GM21447 (cell line): ENCODE measurements at regions not wholly inside any gene's neighbourhood (a gene's known extent, or its start where the extent isn't known, plus 50 kb on each side); places are given as distances from the start of the nearest gene placed in this dataset.
A peak's percentile ranks its signal among the peaks of the same experiment; 100 is the strongest.
"Not testable (repeated sequence)": the region's sequence is repeated elsewhere in the genome, so short reads cannot be mapped to it uniquely, and the experiment has no call there.

ENCODE experiments used
- ATAC-seq: cut with Tn5 transposase; IDR thresholded peaks from one replicate; pipeline ENCODE4 v1.9.1; 2021; ENCODE audit not compliant: unreplicated experiment

DNA sequence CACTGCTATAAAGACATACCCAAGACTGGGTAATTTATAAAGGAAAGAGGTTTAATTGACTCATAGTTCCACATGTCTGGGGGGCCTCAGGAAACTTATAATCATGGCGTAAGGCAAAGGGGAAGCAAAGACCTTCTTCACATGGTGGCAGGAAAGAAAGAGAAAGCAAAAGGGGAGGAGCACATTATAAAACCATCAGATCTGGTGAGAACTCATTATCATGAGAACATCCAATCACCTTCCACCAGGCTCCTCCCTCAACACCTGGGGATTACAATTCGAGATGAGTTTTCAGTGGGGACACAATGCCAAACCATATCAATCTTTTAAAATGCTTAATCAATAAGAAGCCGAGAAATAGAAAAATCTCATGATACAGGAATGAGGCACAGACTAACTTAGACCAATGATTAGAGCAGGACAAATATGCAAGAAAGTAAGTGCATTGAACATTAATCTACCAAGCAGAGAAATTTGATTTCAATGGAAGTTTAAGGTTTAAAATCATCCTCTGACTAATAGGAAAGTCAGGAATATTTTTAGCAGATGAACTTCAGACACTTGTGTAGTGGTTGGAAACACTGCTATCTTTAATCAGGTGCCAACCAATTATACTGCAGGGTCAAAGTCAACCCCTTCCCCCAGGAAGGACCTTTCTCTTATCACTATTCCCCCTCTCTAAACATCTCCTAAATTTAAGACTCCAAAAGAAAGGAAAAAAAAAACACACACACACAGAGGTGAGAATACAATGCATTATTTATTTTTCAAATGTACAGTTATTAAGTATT lies 259.2 kb downstream of the IRS1 start:
- ATAC-seq, result no peak

DNA sequence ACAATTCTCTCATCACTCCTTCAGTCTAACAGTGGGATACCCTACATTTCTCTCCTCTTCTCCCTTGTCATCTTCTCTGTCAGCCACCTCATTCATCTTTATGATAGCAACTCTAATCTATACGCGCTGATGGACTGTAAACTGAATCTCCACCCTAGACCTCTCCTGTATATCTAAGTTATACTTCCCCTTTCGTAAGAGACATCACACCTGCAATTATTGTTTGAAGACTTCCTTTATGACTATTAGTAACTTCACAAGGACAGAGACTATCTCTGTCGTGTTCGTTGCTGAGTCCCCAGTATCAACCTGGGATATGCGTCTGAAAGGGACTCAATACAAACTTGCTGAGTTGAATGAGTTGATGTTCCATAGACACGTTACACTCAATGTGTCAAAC lies 263.2 kb downstream of the IRS1 start:
- ATAC-seq, result no peak

DNA sequence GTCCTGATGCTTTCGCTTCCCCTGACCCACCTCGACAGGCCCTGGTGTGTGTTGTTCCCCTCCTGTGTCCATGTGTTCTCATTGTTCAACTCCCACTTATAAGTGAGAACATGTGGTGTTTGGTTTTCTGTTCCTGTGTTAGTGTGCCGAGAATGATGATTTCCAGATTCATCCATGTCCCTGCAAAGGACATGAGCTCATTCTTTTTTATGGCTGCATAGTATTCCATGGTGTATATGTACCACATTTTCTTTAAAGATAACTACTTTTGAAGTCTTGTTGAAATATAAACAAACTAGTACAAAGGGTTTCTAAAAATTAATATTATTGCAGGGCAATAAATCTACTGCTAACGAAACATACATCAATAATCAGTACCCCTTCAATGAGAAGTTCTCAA lies 266.6 kb downstream of the IRS1 start:
- ATAC-seq, result not testable (repeated sequence)

DNA sequence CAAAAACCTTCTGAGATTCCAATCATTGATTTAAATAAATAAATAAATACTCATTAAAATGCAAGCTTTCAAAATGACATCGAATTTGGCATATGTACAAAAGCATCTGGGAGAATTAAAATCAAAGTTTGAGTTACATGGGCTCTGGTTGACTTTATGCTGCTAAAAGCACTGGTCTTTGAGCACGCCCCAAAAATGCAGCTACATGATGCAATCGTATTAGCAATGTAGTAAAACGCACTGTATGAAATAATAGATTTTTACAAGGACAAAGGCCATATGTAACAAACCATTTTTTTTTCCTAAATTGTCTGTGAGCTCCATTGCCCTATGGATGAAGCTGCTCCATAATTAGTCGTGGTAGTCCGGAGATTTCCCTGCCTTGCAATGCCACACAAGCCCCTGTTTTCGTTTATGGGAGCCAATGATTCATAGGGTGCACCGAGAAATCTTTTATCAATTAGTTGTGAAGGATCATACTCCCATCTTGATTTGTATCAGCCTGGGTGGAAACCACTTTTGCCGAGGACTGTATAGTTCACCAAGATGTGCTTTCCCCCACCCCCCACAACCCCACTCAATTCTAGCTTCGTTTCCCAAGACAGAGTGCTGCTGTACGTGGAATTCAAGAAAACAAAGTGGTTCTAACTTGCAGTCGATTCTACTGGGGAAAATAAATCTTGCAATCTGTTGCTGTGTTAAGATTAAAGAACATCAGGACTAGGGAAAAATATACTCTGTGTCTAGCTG lies 268.4 kb downstream of the IRS1 start:
- ATAC-seq, result no peak

DNA sequence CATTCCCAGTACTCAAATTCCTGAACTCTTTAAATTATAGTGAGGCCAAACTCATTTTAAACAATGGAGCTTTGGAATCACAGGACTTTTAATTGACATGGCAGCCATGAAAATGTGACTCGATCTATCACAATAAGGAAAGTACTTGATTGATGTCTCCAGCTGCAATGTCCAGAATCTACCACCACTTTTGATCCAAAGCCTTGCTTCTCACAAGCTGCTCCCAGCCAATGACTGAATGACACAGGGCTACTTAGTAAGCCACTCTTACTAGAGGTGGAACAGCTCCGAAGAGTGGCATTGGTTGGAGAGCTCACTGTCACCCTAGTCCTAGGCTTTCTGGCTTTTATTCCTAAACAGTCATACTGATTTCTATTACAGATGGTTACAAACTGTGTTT lies 270.1 kb downstream of the IRS1 start:
- no peak for ATAC-seq

DNA sequence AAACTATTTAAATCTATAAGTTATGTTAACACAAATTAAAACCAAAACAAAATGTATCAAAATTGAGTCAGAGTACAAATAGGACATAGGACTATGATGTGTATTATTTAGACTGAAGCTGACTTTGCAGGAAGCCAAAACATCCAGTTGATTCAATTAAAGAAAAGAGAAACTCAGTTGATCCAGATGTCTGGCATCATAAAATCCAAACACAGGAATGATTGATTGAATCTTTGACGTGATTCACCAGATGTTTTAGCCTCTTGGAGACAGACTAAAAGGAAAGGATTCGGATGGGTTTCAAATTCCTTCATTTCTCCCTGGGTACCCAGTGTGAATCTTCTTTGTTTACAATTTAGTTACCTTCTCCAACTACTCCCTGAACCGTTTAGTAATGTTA lies 272.9 kb downstream of the IRS1 start:
- ATAC-seq, result no peak

DNA sequence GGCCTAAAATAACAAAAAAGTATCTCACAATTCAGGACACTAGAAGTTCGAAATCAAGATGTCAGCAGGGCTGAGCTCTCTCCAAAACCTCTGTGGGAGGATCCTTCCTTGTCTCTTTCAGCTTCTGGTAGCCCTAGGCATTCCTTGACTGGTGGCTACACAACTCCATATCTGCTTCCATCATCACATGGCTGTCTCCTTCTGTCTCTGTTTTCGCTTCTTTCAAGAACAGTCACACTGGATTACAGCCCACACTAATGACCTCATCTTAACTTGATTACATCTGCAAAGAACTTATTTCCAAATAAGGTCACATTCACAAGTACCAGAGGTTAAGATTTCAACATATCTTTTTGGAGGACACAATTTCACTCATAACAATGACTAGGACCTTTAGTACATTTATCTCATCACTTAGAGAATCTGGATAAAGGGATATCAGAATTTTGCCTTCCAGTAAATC lies 275.2 kb downstream of the IRS1 start:
- no peak for ATAC-seq

DNA sequence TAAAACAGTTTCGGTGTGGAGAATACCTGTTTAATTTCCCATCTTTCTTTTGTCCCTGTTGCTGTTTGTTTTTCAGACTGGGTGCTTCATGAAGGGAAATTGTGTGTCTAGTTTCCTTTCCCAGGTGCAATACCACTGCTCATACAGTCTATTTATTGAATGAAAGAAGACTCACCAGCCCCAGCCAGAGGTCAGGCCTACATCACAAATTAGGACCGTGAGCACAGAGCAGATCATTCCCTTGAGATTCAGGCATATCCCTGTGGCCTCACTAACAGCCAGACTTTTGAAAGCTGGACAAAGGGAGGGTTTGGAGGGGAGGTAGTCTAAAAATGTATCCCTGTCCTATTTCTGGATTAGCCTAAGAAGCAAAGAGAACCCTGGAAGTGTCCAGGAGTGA lies 278.9 kb downstream of the IRS1 start:
- no peak for ATAC-seq

DNA sequence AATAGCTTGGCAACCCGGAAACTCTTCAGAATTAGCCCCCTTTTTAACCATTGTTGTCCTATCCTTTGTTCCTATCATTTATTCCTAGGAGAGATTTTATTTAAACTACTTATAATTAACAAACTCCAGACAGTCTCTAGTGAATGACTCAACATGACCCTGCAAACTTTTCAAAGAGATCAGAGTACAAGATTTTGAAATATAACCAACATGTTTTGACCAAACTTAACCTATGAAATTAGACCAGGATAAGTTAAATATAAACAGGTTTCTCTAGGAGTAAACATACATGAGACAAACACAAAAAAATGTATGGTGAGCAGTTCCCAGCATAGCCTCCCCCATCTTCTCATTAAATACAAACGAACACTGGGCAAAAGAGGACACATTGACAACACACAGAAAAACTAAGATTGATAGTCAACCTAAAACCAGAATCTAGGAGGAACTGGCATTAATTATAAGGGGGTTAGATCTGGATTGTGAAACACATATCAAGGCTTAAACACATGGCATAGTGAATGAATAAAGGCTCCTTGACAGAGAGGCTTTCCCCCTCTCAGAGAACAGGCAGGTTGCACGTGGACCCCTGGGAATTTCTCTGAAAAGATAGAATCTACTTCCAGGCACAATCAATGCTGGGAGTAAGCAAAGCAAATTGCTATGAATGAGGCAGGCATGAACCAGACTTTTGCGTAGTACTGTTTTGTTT lies 284.1 kb downstream of the IRS1 start:
- no peak for ATAC-seq

DNA sequence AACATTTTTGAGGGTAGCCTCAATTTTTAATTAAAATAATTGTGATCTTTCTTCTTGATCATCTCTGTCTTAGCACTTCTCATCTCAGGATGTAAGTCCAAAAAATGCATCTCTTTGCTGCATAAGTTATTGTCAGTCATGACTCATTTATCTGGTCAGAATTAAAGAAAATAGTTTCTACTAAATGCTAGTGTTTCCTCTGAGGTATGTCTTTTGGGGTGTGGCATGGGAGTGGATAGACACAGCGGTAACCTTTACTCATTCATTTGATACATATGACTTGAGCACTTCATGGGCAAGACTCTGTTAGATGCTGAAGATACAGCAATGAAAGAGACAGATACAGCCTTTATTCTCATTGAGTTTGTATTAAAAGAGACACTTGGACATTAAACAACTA lies 284.7 kb downstream of the IRS1 start:
- no peak for ATAC-seq

DNA sequence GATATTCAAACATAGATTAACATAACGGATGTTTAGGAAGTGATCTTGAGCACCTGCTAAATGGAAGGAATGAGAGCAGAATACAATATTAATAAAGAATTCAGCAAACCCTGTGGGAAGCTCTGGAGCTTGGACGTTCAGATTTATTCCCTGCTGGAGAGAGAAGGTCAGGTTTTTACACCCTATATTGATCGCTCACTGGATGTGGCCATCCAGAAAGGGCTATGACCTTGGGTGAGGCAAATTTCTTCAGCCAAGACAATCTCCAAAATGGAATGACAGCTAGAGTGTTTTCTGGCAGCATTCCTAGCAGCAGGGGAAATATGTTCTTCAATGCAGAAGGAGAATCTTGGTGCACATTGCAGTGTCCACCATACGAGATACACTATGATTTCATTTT lies 288.3 kb downstream of the IRS1 start:
- ATAC-seq, result no peak

DNA sequence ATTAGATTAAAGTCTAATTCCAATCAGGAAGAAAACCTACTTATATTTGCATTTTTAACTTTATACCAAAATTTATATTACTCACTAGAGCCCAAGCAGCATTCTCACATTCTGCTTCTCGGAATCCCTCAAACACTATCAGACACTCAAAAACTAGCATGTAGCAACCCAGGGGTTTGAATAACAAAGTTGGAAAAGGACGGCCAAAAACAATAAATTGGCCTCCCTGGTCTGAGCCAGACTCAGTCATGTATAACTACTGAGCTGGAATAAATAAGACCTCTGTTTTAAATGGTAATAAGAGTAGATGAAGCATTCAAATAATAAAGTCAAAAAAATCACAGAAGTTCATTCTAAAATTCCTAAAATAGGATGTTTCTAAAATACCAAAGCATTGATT lies 290.9 kb downstream of the IRS1 start:
- ATAC-seq, result no peak

DNA sequence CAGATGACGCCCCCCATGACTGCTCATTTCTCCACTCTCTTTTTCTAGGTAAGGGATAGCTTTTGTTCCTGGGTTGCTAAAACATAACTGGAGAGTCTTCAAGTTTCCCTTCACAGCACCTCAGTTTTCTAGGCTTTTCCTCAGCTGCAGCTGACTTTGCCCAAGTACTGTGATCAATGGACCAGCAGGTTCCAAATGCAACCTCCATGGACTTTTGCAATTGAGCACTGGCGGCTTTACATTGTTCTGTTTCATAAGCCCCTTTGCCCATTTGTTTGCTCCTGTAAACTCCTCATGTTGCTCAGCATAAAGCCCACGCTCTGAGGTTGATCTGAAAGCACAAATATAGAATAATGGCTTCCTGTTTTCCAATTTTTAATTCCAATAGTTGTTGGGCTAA lies 291.6 kb downstream of the IRS1 start:
- ATAC-seq, result no peak

DNA sequence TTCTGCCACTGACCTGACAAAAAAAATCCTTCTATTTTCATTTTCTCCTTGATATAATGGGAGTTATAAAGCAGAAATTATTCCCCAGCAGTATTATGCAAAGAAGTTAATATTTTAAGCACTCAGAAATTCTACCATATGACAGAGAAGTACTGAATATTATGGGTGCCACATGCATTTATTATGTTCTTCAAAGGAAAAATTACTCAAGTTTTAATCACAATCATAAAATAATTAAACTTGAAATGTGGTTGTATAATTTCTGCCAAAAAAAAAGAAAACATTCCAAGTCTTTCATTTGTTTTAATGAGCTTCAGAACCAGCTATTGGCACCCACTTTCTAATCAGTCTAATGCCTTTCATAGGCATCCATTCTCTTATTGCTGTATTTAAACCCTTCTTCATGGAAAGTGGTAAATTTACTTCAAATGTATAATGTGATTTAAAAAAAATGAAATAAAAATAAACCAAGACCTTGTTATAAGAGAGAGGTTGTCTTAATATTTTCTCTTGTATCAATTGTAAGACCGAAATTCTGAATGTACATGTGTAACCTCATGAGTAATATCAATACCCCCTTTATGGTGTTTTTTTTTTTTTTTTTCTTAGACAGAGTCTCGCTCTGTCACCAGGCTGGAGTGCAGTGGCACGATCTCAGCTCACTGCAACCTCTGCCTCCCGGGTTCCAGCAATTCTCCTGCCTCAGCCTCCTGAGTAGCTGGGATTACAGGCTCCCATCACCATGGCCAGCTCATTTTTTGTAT lies 302.3 kb downstream of the IRS1 start:
- ATAC-seq, result no peak

DNA sequence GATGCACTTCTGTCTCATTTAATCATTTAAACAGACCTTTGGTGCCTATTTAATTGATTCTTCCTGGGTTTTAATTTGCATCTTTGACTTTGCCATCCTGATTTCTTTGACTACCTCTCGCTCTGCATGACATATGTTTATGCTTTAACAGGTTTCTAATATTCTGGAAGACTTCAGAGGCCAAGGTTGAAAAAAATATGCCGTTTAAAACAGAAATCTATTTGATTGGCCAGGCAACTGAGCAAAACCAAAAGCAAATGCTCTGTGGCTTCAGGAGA lies 303.4 kb downstream of the IRS1 start:
- ATAC-seq, result no peak

DNA sequence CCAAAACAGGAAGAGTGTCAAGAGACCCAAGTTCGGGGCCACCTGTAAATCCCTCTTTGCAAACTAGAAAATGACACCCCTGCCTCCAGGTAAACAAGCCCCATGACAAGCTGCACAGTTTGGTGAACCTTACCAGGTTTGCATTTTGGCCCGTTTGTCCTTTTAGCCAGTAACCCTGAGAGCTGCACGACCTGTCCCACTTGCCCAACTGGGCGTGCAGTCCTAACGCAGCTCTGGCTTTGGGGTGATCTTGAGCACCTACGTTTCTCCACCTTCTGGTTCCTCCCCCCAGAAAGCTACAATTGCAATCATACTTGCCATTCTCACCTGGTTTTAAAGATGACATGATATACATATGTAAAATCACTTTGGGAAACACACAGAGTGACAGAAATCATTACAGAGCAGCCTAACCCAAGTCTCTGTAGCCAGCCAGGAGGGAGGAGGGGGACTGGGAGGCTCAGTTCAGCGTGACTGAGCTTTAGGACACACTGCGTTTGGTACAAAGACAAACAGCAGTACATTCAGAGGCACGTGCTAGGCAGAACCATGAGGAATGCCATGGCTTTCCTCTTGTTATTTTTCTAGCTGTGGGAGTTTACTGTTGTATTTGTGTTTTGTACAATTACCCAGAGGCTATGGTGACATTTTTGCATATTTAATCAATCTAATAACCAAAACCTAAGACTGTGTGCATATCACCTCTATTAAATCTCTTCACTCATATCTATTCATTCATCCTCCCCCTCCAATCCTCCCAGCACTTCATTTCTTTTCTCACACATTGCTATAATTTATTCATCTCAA lies 304.0 kb downstream of the IRS1 start:
- ATAC-seq, result no peak

DNA sequence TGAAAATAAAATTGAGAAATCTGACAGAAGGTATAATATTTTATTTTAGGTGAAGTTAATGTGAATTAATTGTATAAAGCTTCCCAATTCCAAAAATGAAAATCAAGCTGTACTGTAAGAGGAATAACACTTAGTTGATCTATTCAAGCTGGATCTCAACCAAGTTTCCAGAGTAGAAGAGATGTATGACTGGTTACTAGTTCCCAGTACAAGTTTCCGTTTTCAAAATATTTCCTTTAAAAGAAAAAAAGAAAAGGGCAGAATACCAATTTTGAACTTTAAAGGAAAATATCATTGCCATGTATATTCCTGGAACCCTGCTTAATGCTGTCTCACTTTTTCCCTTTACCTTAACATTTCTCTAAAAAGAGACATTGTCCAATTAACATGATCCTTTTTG lies 308.5 kb downstream of the IRS1 start:
- no peak for ATAC-seq

DNA sequence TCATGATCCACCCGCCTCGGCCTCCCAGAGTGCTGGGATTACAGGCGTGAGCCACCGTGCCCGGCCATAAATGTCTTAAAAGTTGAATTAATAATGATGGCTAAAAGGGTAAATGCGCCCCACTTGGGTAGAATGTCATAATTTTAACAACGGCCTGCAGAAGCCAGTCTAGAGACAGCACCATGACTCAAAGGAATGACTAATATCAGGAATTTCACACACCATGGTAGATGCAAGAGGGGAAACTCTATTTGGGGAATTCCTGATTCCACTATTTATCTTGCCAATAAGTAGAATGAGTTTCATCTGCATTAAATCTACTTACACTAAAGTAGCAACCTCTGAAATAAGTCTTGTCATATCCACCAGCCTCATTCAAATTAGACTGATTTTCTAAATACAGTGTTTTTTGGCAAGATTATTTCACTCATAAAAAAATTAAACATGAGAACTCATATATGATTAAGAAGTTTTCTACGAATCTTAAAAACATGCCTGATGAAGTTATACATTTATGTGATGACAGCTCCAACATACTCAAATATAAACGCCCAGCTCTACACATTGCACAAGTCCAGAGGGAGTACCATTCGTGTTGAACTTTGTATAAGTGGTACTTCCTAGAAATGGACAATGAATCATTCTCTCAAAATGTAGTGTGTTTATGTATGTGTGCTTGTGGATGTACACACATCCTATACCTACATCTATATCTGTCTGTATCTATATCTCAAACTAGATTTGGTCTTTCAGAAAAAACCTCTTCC lies 309.7 kb downstream of the IRS1 start:
- peak; percentile 55 for ATAC-seq

DNA sequence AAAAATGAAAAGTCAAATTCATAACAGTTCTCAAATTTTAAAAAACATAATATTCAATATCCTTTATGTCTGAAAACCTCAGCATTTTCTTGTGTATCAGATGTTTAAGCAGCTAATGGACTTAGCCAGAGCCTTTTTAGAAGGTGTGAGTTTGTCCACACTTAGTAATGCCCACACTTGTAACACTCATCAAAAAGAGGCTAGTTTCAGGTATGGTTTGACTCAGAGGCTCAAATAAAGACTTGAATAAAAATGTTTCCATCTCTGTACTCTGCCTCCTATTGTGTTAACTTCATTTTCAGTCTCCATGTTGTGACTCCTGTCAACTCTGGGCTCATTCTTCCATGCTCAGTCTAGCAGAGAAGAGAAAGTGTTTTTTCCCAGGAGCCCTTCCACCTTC lies 311.6 kb downstream of the IRS1 start:
- no peak for ATAC-seq

DNA sequence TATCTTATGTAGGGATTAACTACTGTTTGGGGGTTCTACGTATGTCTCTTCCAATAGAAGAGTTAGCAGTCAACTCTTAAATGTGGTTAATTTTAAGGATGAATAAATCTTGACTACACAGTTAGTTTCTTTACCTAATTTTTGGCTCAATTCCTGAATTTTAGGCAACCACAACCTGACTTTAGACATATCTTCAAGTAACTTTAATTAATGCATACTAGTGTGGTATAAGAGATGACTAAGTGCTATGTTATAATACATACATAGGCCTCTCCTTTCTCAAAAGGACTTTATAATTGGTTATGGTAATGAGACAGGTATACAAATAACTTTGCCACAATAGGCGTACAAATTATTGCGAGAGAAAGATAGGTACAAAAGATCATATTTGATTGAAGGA lies 312.0 kb downstream of the IRS1 start:
- ATAC-seq, result no peak
